Breast epithelium (tissue), 4 donors: ENCODE measurements at regions not wholly inside any gene's neighbourhood (a gene's known extent, or its start where the extent isn't known, plus 50 kb on each side); places are given as distances from the start of the nearest gene placed in this dataset.

Experiments
- DNase-seq, 2 donors: peaks; one replicate each; pipeline ENCODE4 v3.0.0-alpha.2; 2019; ENCODE audit warnings: low spot score in 2 of 2
- H3K27ac ChIP-seq, 2 donors: fragments of 200-600 bp; sonication (generic) in 1 of 2; one replicate each; pipeline ENCODE4 v1.5.1; 2016 to 2019; ENCODE audit warnings: mild to moderate bottlenecking in 1 of 2
- H3K27me3 ChIP-seq, 2 donors: fragments of 200-600 bp; sonication (generic) in 1 of 2; one replicate each; pipeline versions ENCODE4 v1.5.1 to v1.6.0; 2017 to 2019; ENCODE audit warnings: control low read depth in 1 of 2, mild to moderate bottlenecking in 1 of 2
- H3K36me3 ChIP-seq: fragments of 200-600 bp; one replicate; pipeline ENCODE4 v1.5.1; 2019
- H3K4me1 ChIP-seq, 2 donors: fragments of 200-600 bp; sonication (generic); one replicate each; pipeline ENCODE4 v1.5.1; 2016 to 2019; ENCODE audit warnings: control low read depth in 1 of 2
- H3K4me3 ChIP-seq, 3 donors: fragments of 200-600 bp; sonication (generic); 1 replicate in 2 of 3; 2 replicates in 1 of 3; pipeline ENCODE4 v1.5.1; 2016 to 2019; ENCODE audit warnings: mild to moderate bottlenecking in 3 of 3, moderate library complexity in 2 of 3
- H3K9me3 ChIP-seq, 2 donors: fragments of 200-600 bp; sonication (generic) in 1 of 2; one replicate each; pipeline ENCODE4 v1.5.1; 2016 to 2019; ENCODE audit warnings: control low read depth in 1 of 2
- CTCF ChIP-seq, 3 donors: fragments of 450-650 bp; IDR thresholded peaks; one replicate each; pipeline ENCODE4 v1.5.1; 2016 to 2017; ENCODE audit warnings: antibody characterized with exemption in 3 of 3, mild to moderate bottlenecking in 3 of 3, moderate library complexity in 3 of 3
- POLR2A ChIP-seq: fragments of 450-650 bp; IDR thresholded peaks from one replicate; pipeline ENCODE4 v1.6.1; 2016; ENCODE audit warnings: antibody characterized with exemption, mild to moderate bottlenecking, moderate library complexity
- POLR2AphosphoS5 ChIP-seq, 3 donors: sonication (generic); formaldehyde crosslinking; IDR thresholded peaks; one replicate each; pipeline ENCODE4 v1.6.1; 2017; ENCODE audit warnings: antibody characterized with exemption in 3 of 3
- intact Hi-C: fragments of 100-400 bp; cut with DNase I; formaldehyde crosslinking; loops from one replicate; pipeline ENCODE4 v1.15.1; 2023; ENCODE audit warnings: low total_unique reads

GRCh38 chr18:3333721-3334386 is 71.9 kb downstream of the MYL12B start:
- Histone ChIP-seq H3K27ac (no peak overlapping the region), H3K36me3 (no peaks in the 10 kb centered on the region), H3K27me3 (no peaks in the 10 kb centered on the region), H3K4me3 (no peak overlapping the region), H3K9me3 (no peaks in the 10 kb centered on the region), H3K4me1 (no peaks in the 10 kb centered on the region)
- intact Hi-C loops = no loop called here
- no peak for TF ChIP-seq CTCF (IDR thresholded peaks at IDR 0.05)
- no peak for DNase-seq

- Histone ChIP-seq H3K27me3 (no peaks in the 10 kb centered on the region), H3K27ac (no peak overlapping the region), H3K4me1 (no peaks in the 10 kb centered on the region), H3K36me3 (no peaks in the 10 kb centered on the region), H3K4me3 (no peak overlapping the region), H3K9me3 (no peaks in the 10 kb centered on the region)
- TF ChIP-seq POLR2AphosphoS5 (IDR thresholded peaks at IDR 0.05) (no peak), POLR2A (no peak), CTCF (IDR thresholded peaks at IDR 0.05) (no peak)
- no peak for DNase-seq
- intact Hi-C loops = no loop called here
Observed at GRCh38 chr18:3340015-3340681, 78.2 kb downstream of the MYL12B start.

- intact Hi-C loops = no loop called here
Observed at GRCh38 chr18:3340682-3341097, 78.8 kb downstream of the MYL12B start.

GRCh38 chr18:3342628-3343027 is 80.7 kb downstream of the MYL12B start:
- H3K4me3 ChIP-seq = no peak overlapping the region
- TF ChIP-seq POLR2A = no peak
- TF ChIP-seq CTCF (IDR thresholded peaks at IDR 0.05) = no peak
- no peak for TF ChIP-seq POLR2AphosphoS5 (IDR thresholded peaks at IDR 0.05)
- H3K9me3 ChIP-seq = no peaks in the 10 kb centered on the region
- intact Hi-C loops = no loop called here
- H3K4me1 ChIP-seq = no peaks in the 10 kb centered on the region
- no peaks in the 10 kb centered on the region for H3K36me3 ChIP-seq
- H3K27ac ChIP-seq = no peak overlapping the region
- no peak for DNase-seq
- H3K27me3 ChIP-seq = no peaks in the 10 kb centered on the region

More at GRCh38 chr18:3340682-3341097, 78.8 kb downstream of the MYL12B start:
- H3K36me3 ChIP-seq = no peaks in the 10 kb centered on the region
- no peaks in the 10 kb centered on the region for H3K9me3 ChIP-seq
- H3K27ac ChIP-seq = no peak overlapping the region
- DNase-seq = no peak
- H3K27me3 ChIP-seq = no peaks in the 10 kb centered on the region
- H3K4me1 ChIP-seq = no peaks in the 10 kb centered on the region
- no peak overlapping the region for H3K4me3 ChIP-seq
- TF ChIP-seq POLR2A = no peak
- TF ChIP-seq POLR2AphosphoS5 (IDR thresholded peaks at IDR 0.05) = no peak
- TF ChIP-seq CTCF (IDR thresholded peaks at IDR 0.05) = no peak

GRCh38 chr18:3345452-3345851 is 83.5 kb downstream of the MYL12B start:
- H3K27me3 ChIP-seq = no peaks in the 10 kb centered on the region
- no peak overlapping the region for H3K4me3 ChIP-seq
- intact Hi-C loops = no loop called here
- DNase-seq = no peak
- no peak for TF ChIP-seq CTCF (IDR thresholded peaks at IDR 0.05)
- H3K27ac ChIP-seq = peak overlapping the region; percentile 72 to 85
- H3K36me3 ChIP-seq = no peaks in the 10 kb centered on the region
- no peaks in the 10 kb centered on the region for H3K4me1 ChIP-seq
- no peaks in the 10 kb centered on the region for H3K9me3 ChIP-seq
